ENCODE measurements at regions not wholly inside any gene's neighbourhood (a gene's known extent, or its start where the extent isn't known, plus 50 kb on each side); places are given as distances from the start of the nearest gene placed in this dataset.

DNA sequence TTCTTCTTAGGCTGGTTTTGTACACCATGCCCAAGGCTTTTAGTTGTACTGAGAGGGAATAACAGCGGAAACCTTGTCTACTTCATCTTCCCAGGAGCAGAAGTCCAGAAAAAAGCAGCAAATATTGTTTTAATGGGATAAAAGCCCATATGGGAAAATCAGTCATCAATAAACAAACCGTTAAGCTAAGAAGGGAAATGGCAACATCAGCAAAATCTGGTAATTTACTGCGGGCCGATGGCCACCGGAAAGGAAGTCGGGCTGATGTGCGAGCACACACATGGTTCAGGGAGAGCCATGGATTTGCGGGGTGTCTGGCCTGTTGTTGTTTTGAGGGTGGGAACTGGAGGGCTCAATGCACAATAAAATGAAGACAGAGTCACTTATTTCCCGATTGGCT is 300.7 kb upstream of the RAB6C start:
- ChIA-PET CTCF (no interaction called here), POLR2A (no interaction called here)
- H3K4me3 ChIP-seq (ENCODE audit: low read depth, low read length), result no peak overlapping the region
- TF ChIP-seq, protein P1, sequence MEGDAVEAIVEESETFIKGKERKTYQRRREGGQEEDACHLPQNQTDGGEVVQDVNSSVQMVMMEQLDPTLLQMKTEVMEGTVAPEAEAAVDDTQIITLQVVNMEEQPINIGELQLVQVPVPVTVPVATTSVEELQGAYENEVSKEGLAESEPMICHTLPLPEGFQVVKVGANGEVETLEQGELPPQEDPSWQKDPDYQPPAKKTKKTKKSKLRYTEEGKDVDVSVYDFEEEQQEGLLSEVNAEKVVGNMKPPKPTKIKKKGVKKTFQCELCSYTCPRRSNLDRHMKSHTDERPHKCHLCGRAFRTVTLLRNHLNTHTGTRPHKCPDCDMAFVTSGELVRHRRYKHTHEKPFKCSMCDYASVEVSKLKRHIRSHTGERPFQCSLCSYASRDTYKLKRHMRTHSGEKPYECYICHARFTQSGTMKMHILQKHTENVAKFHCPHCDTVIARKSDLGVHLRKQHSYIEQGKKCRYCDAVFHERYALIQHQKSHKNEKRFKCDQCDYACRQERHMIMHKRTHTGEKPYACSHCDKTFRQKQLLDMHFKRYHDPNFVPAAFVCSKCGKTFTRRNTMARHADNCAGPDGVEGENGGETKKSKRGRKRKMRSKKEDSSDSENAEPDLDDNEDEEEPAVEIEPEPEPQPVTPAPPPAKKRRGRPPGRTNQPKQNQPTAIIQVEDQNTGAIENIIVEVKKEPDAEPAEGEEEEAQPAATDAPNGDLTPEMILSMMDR (IDR thresholded peaks at IDR 0.05; ENCODE audit: insufficient read depth, low read length, missing control alignments), result no peak
- no peak for DNase-seq (ENCODE audit: low read depth, low spot score)

- CTCF ChIA-PET, result no interaction called here
- DNase-seq (ENCODE audit: low read depth, low spot score), result no peak
- TF ChIP-seq, protein P1 (IDR thresholded peaks at IDR 0.05; ENCODE audit: insufficient read depth, low read length, missing control alignments), result no peak
- POLR2A ChIA-PET, result no interaction called here
- H3K4me3 ChIP-seq (ENCODE audit: low read depth, low read length), result no peak overlapping the region
These were observed 297.7 kb upstream of the RAB6C start for GRCh38 chr2:129681788-129682187.

DNA sequence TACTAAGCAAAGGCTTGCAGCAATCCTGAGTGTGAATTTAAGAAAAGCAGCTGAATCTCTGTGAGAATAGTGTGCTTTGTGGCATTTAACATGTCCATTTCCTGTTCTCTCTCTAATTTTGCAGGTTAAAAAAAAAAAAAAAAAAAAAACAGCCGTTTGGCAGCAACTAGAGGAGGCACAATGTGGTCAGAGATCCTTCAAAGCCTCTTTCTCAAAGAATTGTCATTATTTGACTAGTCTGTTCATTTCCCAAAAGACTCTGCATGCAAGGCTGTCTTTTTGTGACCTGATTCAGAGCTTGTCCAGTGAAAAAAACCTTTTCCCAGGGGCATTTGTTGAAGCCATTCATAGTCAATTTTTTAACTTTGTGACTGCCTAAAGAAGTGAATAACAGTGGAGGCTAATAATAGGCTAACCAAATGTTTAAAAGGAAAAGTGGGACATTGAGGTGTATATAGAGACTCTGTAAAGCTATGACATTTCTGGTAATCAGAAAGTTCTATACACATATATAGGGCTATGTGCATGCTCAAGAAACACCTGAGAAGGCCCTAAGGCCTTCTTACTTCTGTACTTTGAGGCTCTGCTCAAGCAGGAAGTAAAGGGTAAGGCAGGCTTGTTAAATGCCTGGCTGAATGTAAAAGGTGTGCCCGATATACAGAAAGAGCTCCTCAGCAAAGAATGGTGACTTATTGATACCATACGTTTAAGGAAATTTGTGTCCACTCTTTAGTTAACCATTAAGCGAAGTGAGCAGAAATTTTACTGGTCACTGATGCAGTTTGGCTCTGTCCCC is 289.6 kb upstream of the RAB6C start:
- no peak overlapping the region for H3K4me3 ChIP-seq (ENCODE audit: low read depth, low read length)
- no peak for DNase-seq (ENCODE audit: low read depth, low spot score)
- TF ChIP-seq, protein P1 (IDR thresholded peaks at IDR 0.05; ENCODE audit: insufficient read depth, low read length, missing control alignments), result no peak
- POLR2A ChIA-PET, result no interaction called here
- CTCF ChIA-PET, result no interaction called here

- H3K4me3 ChIP-seq (ENCODE audit: low read depth, low read length), result no peak overlapping the region
- ChIA-PET POLR2A (no interaction called here), CTCF (no interaction called here)
- no peak for DNase-seq (ENCODE audit: low read depth, low spot score)
- TF ChIP-seq, protein P1 (IDR thresholded peaks at IDR 0.05; ENCODE audit: insufficient read depth, low read length, missing control alignments), result no peak
These were observed 284.0 kb upstream of the RAB6C start for GRCh38 chr2:129695496-129695895.

GRCh38 chr2:129698593-129698992 is 280.9 kb upstream of the RAB6C start:
- no peak overlapping the region for H3K4me3 ChIP-seq (ENCODE audit: low read depth, low read length)
- ChIA-PET POLR2A (no interaction called here), CTCF (no interaction called here)
- TF ChIP-seq, protein P1 (IDR thresholded peaks at IDR 0.05; ENCODE audit: insufficient read depth, low read length, missing control alignments), result no peak
- no peak for DNase-seq (ENCODE audit: low read depth, low spot score)

GRCh38 chr2:129699781-129700573 is 279.5 kb upstream of the RAB6C start:
- ChIA-PET POLR2A (no interaction called here), CTCF (no interaction called here)
- H3K4me3 ChIP-seq (ENCODE audit: low read depth, low read length), result no peak overlapping the region
- TF ChIP-seq, protein P1 (IDR thresholded peaks at IDR 0.05; ENCODE audit: insufficient read depth, low read length, missing control alignments), result no peak
- no peak for DNase-seq (ENCODE audit: low read depth, low spot score)

Measured in AG04449 (cell line).